VCaP (cell line): ENCODE measurements at regions not wholly inside any gene's neighbourhood (a gene's known extent, or its start where the extent isn't known, plus 50 kb on each side); places are given as distances from the start of the nearest gene placed in this dataset.

Experiments
- H3K27ac ChIP-seq: fragments of 450-650 bp; 2 replicates; pipeline ENCODE4 v1.5.1; 2017
- CTCF ChIP-seq: fragments of 450-650 bp; conservative IDR thresholded peaks from 2 replicates; pipeline ENCODE4 v1.5.1; 2017; ENCODE audit warnings: mild to moderate bottlenecking, moderate library complexity

- no peak for TF ChIP-seq CTCF
- H3K27ac ChIP-seq = no peak overlapping the region
These were observed 193.5 kb upstream of the ANKFN1 start for GRCh38 chr17:55959756-55960155.

- no peak for TF ChIP-seq CTCF
- H3K27ac ChIP-seq = no peak overlapping the region
These were observed 191.9 kb upstream of the ANKFN1 start for GRCh38 chr17:55961386-55961785.

GRCh38 chr17:55962951-55963401, 190.3 kb upstream of the ANKFN1 start:
- H3K27ac ChIP-seq = no peak overlapping the region
- TF ChIP-seq CTCF = no peak

GRCh38 chr17:55964191-55964590, 189.1 kb upstream of the ANKFN1 start:
- TF ChIP-seq CTCF = no peak
- no peak overlapping the region for H3K27ac ChIP-seq

- no peak overlapping the region for H3K27ac ChIP-seq
- TF ChIP-seq CTCF = no peak
These were observed 188.2 kb upstream of the ANKFN1 start for GRCh38 chr17:55965051-55965450.

- no peak for TF ChIP-seq CTCF
These were observed 183.5 kb upstream of the ANKFN1 start for GRCh38 chr17:55969562-55970324.

GRCh38 chr17:55978578-55978977, 174.7 kb upstream of the ANKFN1 start:
- no peak overlapping the region for H3K27ac ChIP-seq
- no peak for TF ChIP-seq CTCF

More at GRCh38 chr17:55969562-55970324, 183.5 kb upstream of the ANKFN1 start:
- H3K27ac ChIP-seq = no peak overlapping the region
